Bronchial epithelial cell (primary cell): ENCODE measurements at regions not wholly inside any gene's neighbourhood (a gene's known extent, or its start where the extent isn't known, plus 50 kb on each side); places are given as distances from the start of the nearest gene placed in this dataset.
A peak's percentile ranks its signal among the peaks of the same experiment; 100 is the strongest.
"Not testable (repeated sequence)": the region's sequence is repeated elsewhere in the genome, so short reads cannot be mapped to it uniquely, and the experiment has no call there.

ENCODE experiments used
- DNase-seq: peaks from one replicate; pipeline ENCODE4 v3.0.0-alpha.2; 2010; ENCODE audit warnings: low read depth
- FAIRE-seq: peaks from 2 replicates; lab custom pipeline; 2011; peaks lifted over from hg19 to GRCh38; lab: Jason Lieb, UNC
- H3K27me3 ChIP-seq: 2 replicates; pipeline ENCODE4 v1.5.1; 2011; ENCODE audit warnings: low read length; ENCODE audit not compliant: control insufficient read depth, insufficient read depth
- H3K36me3 ChIP-seq: 2 replicates; pipeline ENCODE4 v1.5.1; 2011; ENCODE audit warnings: low read length; ENCODE audit not compliant: control insufficient read depth, insufficient read depth
- H3K4me3 ChIP-seq: 2 replicates; pipeline ENCODE4 v1.5.1; 2011; ENCODE audit warnings: mild to moderate bottlenecking, low read depth, low read length, control low read depth
- TF ChIP-seq, protein P1 (sequence below): IDR thresholded peaks from 2 replicates; pipeline ENCODE4 v1.5.1; 2011; ENCODE audit warnings: mild to moderate bottlenecking, moderate library complexity, low read length, control low read depth, inconsistent platforms; ENCODE audit not compliant: insufficient read depth, severe bottlenecking

DNA sequence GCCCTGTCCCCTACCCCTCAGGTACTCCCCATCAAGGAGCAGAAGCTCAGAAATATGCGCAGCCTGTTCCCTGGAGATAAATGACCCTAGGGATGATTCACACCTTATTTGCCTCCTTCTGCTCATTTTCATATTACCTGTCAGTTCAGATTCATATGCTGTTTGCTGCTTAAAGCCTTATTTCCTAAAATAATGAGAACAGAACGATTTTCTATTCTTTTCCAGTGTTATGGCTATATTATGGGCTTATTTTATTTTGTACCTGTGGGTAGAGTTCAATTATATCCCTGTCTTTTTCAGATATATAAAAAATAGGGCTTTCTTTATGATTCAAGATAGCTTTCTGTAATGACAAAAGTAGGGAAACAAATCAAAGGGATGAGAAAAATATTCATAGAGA lies 224.8 kb downstream of the RPAP3 start:
- TF ChIP-seq, protein P1, sequence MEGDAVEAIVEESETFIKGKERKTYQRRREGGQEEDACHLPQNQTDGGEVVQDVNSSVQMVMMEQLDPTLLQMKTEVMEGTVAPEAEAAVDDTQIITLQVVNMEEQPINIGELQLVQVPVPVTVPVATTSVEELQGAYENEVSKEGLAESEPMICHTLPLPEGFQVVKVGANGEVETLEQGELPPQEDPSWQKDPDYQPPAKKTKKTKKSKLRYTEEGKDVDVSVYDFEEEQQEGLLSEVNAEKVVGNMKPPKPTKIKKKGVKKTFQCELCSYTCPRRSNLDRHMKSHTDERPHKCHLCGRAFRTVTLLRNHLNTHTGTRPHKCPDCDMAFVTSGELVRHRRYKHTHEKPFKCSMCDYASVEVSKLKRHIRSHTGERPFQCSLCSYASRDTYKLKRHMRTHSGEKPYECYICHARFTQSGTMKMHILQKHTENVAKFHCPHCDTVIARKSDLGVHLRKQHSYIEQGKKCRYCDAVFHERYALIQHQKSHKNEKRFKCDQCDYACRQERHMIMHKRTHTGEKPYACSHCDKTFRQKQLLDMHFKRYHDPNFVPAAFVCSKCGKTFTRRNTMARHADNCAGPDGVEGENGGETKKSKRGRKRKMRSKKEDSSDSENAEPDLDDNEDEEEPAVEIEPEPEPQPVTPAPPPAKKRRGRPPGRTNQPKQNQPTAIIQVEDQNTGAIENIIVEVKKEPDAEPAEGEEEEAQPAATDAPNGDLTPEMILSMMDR = no peak
- DNase-seq = no peak
- Histone ChIP-seq H3K27me3 (no peaks in the 10 kb centered on the region), H3K4me3 (no peak overlapping the region), H3K36me3 (no peaks in the 10 kb centered on the region)
- FAIRE-seq = no peak

DNA sequence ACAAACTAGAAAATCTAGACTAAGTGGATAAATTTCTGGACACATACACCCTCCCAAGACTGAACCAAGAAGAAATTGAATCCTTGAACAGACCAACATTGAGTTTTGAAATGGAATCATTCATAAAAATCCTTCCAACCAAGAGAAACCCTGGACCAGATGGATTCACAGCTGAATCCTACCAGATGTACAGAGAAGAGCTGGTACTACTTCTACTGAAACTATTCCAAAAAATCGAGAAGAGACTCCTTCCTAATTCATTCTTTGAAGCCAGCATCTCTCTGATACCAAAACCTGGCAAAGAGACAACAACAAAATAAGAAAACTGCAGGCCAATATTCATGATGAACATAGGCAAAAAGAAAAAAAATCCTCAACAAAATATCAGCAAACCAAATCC lies 227.4 kb downstream of the RPAP3 start:
- FAIRE-seq (no peak), DNase-seq (no peak)
- H3K36me3 ChIP-seq = no peaks in the 10 kb centered on the region
- TF ChIP-seq, protein P1 = no peak
- no peak overlapping the region for H3K4me3 ChIP-seq
- H3K27me3 ChIP-seq = no peaks in the 10 kb centered on the region

DNA sequence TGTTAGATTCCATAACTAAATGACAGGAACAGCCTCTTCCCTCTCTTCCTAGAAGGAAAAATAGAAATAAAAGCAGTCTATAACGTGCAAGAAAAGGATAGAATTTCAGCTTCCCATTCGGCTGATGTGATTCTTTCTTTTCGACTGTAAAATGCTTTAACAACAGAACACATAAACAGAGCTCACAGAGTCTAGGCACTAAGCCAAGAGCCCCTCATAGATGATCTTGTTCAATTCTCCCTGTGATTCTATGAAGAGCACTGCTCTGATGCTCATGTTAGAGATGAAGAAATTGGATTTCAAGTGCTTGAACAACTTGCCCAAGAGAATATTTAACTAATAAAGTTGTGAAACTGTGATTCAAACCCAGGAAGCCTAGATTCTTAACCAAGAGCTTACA lies 232.7 kb downstream of the RPAP3 start:
- DNase-seq (no peak), FAIRE-seq (no peak)
- TF ChIP-seq, protein P1 = no peak
- H3K36me3 ChIP-seq = no peaks in the 10 kb centered on the region
- no peak overlapping the region for H3K4me3 ChIP-seq
- no peaks in the 10 kb centered on the region for H3K27me3 ChIP-seq

DNA sequence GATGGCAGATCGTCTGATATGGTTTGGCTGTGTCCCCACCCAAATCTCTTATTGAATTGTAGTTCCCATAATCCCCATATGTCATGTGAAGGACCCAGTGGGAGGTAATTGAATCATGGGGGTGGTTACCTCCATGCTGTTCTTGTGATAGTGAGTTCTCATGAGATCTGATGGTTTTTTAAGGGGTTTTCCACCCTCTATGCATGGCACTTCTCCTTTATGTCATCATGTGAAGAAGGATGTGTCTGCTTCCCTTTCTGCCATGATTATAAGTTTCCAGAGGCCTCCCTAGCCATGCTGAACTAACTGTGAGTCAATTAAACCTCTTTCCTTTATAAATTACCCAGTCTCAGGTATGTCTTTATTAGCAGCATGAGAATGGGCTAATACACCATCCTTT lies 235.5 kb downstream of the RPAP3 start:
- FAIRE-seq, H3K4me3 ChIP-seq, H3K27me3 ChIP-seq, DNase-seq, H3K36me3 ChIP-seq: not testable (repeated sequence)

DNA sequence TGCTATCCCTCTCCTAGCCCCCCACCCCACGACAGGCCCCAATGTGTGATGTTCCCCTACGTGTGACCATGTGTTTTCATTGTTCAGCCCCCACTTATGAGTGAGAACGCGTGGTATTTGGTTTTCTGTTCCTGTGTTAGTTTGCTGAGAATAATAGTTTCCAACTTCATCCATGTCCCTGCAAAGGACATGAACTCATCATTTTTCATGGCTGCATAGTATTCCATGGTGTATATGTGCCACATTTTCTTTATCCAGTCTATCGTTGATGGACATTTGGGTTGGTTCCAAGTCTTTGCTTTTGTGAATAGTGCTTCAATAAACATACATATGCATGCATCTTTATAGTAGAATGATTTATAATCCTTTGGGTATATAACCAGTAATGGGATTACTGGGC lies 241.9 kb downstream of the RPAP3 start:
- H3K36me3 ChIP-seq, H3K27me3 ChIP-seq, DNase-seq, FAIRE-seq, H3K4me3 ChIP-seq: not testable (repeated sequence)

DNA sequence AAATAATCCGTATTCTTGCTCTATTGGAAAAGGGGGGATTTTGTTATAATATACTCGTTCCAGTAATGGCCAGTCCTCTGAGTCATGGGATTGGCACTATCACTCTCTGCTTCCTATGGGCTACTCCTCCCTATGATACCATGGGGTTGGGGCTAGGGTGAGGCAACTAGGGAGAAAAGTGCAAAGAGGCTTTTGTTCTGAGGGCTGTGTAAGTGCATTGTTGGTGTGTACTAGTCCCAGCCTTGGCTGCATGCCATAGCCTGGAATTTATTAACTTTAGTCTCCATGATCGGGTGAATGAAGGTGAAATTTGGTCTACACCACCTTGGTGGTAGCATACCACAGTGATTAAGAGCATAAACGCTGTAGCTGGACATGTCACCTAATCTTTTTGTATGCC lies 247.6 kb downstream of the RPAP3 start:
- TF ChIP-seq, protein P1 = no peak
- Histone ChIP-seq H3K36me3 (no peaks in the 10 kb centered on the region), H3K4me3 (no peak overlapping the region), H3K27me3 (no peaks in the 10 kb centered on the region)
- FAIRE-seq (no peak), DNase-seq (peak; percentile 10)

DNA sequence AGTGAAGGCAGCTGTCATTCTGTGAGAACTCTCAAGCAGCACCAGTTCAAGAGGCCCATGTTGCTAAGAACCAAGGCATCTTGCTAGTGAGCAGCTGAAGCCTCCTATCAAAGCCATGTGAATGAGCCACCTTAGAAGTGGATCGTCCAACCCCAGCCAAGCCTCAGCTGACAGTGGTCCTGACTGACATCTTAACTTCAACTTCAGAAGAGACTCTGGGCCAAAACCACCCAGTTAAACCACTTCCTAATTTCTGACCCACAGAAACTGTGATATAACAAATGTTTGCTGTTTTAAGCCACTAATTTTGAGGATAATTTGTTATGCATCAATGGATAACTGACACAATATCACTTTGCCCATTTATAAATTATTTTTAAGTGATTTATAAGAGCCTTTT lies 256.0 kb downstream of the RPAP3 start:
- Histone ChIP-seq H3K36me3 (no peaks in the 10 kb centered on the region), H3K4me3 (no peak overlapping the region), H3K27me3 (peaks cover 2% of the 10 kb centered on the region)
- FAIRE-seq = no peak
- DNase-seq = no peak
- TF ChIP-seq, protein P1 = no peak
